ENCODE measurements at regions not wholly inside any gene's neighbourhood (a gene's known extent, or its start where the extent isn't known, plus 50 kb on each side); places are given as distances from the start of the nearest gene placed in this dataset.

DNA sequence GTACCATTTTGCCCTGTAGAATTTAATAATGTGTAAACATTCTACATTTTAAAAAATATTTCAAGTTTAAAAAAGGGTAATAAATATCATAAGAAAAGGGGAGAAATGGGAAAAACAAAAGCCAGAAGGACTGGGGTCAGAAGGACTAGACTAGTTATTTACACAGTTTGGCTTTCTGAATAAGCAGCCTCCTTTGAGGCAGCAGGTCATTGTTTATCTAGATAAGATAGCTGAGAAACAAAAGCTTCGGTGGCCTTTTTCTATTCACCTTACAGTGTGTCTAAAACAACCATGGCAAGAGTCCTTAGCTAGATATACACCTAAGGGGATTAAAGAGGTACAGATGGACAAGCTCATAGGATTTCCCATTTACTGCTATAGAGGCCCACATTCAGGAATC is 396.5 kb upstream of the PMFBP1 start:
- no peaks in the 10 kb centered on the region for H3K9me3 ChIP-seq (ENCODE audit: control insufficient read depth in 1 of 2, insufficient read depth in 1 of 2, low read depth in 1 of 2, low read length in 2 of 2)
- DNase-seq (ENCODE audit: low read depth, low spot score), result no peak
- no peak overlapping the region for H3K4me3 ChIP-seq (replicated peaks in 1 of 2; ENCODE audit: low read depth in 1 of 2, low read length in 2 of 2)
- no peaks in the 10 kb centered on the region for H3K9me2 ChIP-seq (ENCODE audit: insufficient read depth)
- no peaks in the 10 kb centered on the region for H4K20me1 ChIP-seq (ENCODE audit: insufficient read depth)
- POLR2A ChIA-PET, result no interaction called here
- TF ChIP-seq, protein P1, sequence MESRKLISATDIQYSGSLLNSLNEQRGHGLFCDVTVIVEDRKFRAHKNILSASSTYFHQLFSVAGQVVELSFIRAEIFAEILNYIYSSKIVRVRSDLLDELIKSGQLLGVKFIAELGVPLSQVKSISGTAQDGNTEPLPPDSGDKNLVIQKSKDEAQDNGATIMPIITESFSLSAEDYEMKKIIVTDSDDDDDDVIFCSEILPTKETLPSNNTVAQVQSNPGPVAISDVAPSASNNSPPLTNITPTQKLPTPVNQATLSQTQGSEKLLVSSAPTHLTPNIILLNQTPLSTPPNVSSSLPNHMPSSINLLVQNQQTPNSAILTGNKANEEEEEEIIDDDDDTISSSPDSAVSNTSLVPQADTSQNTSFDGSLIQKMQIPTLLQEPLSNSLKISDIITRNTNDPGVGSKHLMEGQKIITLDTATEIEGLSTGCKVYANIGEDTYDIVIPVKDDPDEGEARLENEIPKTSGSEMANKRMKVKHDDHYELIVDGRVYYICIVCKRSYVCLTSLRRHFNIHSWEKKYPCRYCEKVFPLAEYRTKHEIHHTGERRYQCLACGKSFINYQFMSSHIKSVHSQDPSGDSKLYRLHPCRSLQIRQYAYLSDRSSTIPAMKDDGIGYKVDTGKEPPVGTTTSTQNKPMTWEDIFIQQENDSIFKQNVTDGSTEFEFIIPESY (IDR thresholded peaks at IDR 0.05; ENCODE audit: extremely low read depth, insufficient replicate concordance, low read length), result no peak
- TF ChIP-seq, protein P2, sequence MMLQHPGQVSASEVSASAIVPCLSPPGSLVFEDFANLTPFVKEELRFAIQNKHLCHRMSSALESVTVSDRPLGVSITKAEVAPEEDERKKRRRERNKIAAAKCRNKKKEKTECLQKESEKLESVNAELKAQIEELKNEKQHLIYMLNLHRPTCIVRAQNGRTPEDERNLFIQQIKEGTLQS (IDR thresholded peaks at IDR 0.05), result no peak
- TF ChIP-seq, protein P3, sequence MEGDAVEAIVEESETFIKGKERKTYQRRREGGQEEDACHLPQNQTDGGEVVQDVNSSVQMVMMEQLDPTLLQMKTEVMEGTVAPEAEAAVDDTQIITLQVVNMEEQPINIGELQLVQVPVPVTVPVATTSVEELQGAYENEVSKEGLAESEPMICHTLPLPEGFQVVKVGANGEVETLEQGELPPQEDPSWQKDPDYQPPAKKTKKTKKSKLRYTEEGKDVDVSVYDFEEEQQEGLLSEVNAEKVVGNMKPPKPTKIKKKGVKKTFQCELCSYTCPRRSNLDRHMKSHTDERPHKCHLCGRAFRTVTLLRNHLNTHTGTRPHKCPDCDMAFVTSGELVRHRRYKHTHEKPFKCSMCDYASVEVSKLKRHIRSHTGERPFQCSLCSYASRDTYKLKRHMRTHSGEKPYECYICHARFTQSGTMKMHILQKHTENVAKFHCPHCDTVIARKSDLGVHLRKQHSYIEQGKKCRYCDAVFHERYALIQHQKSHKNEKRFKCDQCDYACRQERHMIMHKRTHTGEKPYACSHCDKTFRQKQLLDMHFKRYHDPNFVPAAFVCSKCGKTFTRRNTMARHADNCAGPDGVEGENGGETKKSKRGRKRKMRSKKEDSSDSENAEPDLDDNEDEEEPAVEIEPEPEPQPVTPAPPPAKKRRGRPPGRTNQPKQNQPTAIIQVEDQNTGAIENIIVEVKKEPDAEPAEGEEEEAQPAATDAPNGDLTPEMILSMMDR (IDR thresholded peaks at IDR 0.05 in 2 of 3, conservative IDR thresholded peaks at IDR 0.05 in 1 of 3; ENCODE audit: borderline replicate concordance in 1 of 3, insufficient read depth in 1 of 3, low read depth in 2 of 3, low read length in 2 of 3), result no peak
- TF ChIP-seq ZNF274 (IDR thresholded peaks at IDR 0.05; ENCODE audit: low read depth, low read length), result no peak
- no peak for TF ChIP-seq MAX (IDR thresholded peaks at IDR 0.05)
- no peak for TF ChIP-seq EZH2phosphoT487 (IDR thresholded peaks at IDR 0.05; ENCODE audit: borderline replicate concordance)
- TF ChIP-seq FOSL1 (IDR thresholded peaks at IDR 0.05; ENCODE audit: low read depth), result no peak
- TF ChIP-seq JUND (IDR thresholded peaks at IDR 0.05), result no peak
- no peak for TF ChIP-seq YY1 (IDR thresholded peaks at IDR 0.05; ENCODE audit: extremely low read depth, insufficient replicate concordance, low read depth, low read length)
- no peaks in the 10 kb centered on the region for H3K4me1 ChIP-seq (ENCODE audit: control insufficient read depth in 1 of 2, insufficient read depth in 2 of 2, low read length in 2 of 2)
- intact Hi-C loops (cut with micrococcal nuclease), result no loop called here
- no peak overlapping the region for H2AFZ ChIP-seq (ENCODE audit: low read depth, low read length, poor library complexity, severe bottlenecking)
- no peaks in the 10 kb centered on the region for H3K27me3 ChIP-seq (ENCODE audit: insufficient read depth, low read length)
- ATAC-seq, result no peak
- no TSS peak for BruUV-seq (replicated peaks)
- H3K4me2 ChIP-seq (ENCODE audit: low read length), result no peak overlapping the region
- H3K36me3 ChIP-seq (ENCODE audit: control insufficient read depth in 1 of 2, insufficient read depth in 2 of 2, low read length in 2 of 2), result no peaks in the 10 kb centered on the region
- H3K9ac ChIP-seq (ENCODE audit: low read length), result no peak overlapping the region
- RAD21 ChIA-PET (ENCODE audit: low non-redundant PET in 1 of 2, low total read pairs in 2 of 2, uncharacterized antibody in 2 of 2, unreplicated experiment in 2 of 2), result no interaction called here
- CTCF ChIA-PET, result no interaction called here
- no peaks in the 10 kb centered on the region; the same call in 1 of the 2 replicates for H3K79me2 ChIP-seq (ENCODE audit: insufficient read depth, low read length)
- no peak overlapping the region for H3K27ac ChIP-seq (ENCODE audit: low read depth, low read length)

Data from HCT116 (cell line).